DND-41 (cell line): ENCODE measurements at regions not wholly inside any gene's neighbourhood (a gene's known extent, or its start where the extent isn't known, plus 50 kb on each side); places are given as distances from the start of the nearest gene placed in this dataset.

Source experiments
- ATAC-seq: fragments of 200-7000 bp; cut with Tn5 transposase; 3 replicates; pipeline ENCODE4 v1.9.1; 2021; ENCODE audit warnings: low read depth; ENCODE audit not compliant: insufficient read depth
- DNase-seq: peaks from one replicate; pipeline ENCODE4 v3.0.0-alpha.2; 2020
- H2AFZ ChIP-seq: 2 replicates; pipeline ENCODE4 v1.6.0; 2012; ENCODE audit warnings: low read depth, low read length
- H3K27ac ChIP-seq: 2 replicates; pipeline ENCODE4 v1.5.1; 2012; ENCODE audit warnings: low read length, inconsistent platforms
- H3K27me3 ChIP-seq: fragments of 200-600 bp; sonication (generic); 2 replicates; pipeline ENCODE4 v1.6.0; 2012; ENCODE audit warnings: low read length, mild to moderate bottlenecking, inconsistent platforms; ENCODE audit not compliant: insufficient read depth, poor library complexity
- H3K36me3 ChIP-seq: 2 replicates; pipeline ENCODE4 v1.5.1; 2012; ENCODE audit warnings: low read length, inconsistent platforms; ENCODE audit not compliant: insufficient read depth
- H3K4me1 ChIP-seq: 2 replicates; pipeline ENCODE4 v1.5.1; 2012; ENCODE audit warnings: mild to moderate bottlenecking, low read length; ENCODE audit not compliant: insufficient read depth
- H3K4me2 ChIP-seq: 2 replicates; pipeline ENCODE4 v1.6.0; 2012; ENCODE audit warnings: mild to moderate bottlenecking, moderate library complexity, low read length, inconsistent platforms; ENCODE audit not compliant: insufficient read depth
- H3K4me3 ChIP-seq, 2 experiments: fragments of 200-600 bp in 1 of 2; shearing (Covaris generic) in 1 of 2; 2 replicates each; pipeline ENCODE4 v1.5.1; 2012 to 2016; ENCODE audit warnings: inconsistent platforms in 2 of 2, low read length in 2 of 2, mild to moderate bottlenecking in 2 of 2, low read depth in 1 of 2, moderate library complexity in 1 of 2
- H3K79me2 ChIP-seq: 2 replicates; pipeline ENCODE4 v1.6.0; 2012; ENCODE audit warnings: low read length, inconsistent platforms; ENCODE audit not compliant: insufficient read depth
- H3K9ac ChIP-seq: 2 replicates; pipeline ENCODE4 v1.6.0; 2012; ENCODE audit warnings: low read depth, mild to moderate bottlenecking, inconsistent platforms, low read length, moderate library complexity
- H3K9me3 ChIP-seq: 2 replicates; pipeline ENCODE4 v1.5.1; 2012; ENCODE audit warnings: low read length, moderate library complexity, mild to moderate bottlenecking, inconsistent platforms; ENCODE audit not compliant: insufficient read depth, severe bottlenecking
- H4K20me1 ChIP-seq: 2 replicates; pipeline ENCODE4 v1.6.0; 2012; ENCODE audit warnings: low read length; ENCODE audit not compliant: insufficient read depth
- CTCF ChIP-seq: IDR thresholded peaks from 2 replicates; pipeline ENCODE4 v1.5.1; 2012; ENCODE audit warnings: borderline replicate concordance, low read length, moderate library complexity, mild to moderate bottlenecking; ENCODE audit not compliant: poor library complexity, severe bottlenecking; ENCODE audit errors: extremely low read depth
- EZH2 ChIP-seq: IDR thresholded peaks from 3 replicates; pipeline ENCODE4 v1.6.1; 2012; ENCODE audit warnings: borderline replicate concordance, low read depth, mild to moderate bottlenecking, moderate library complexity, low read length, inconsistent platforms; ENCODE audit not compliant: severe bottlenecking

GRCh38 chr2:79368116-79368630 is 144.7 kb upstream of the CTNNA2 start:
- no peak for ATAC-seq
- H3K4me3 ChIP-seq, result no peak overlapping the region
- H4K20me1 ChIP-seq, result no peaks in the 10 kb centered on the region
- no peak for DNase-seq
- no peaks in the 10 kb centered on the region for H3K27me3 ChIP-seq
- H3K27ac ChIP-seq, result no peak overlapping the region
- H2AFZ ChIP-seq, result no peak overlapping the region
- no peak overlapping the region for H3K4me2 ChIP-seq
- no peaks in the 10 kb centered on the region for H3K79me2 ChIP-seq
- H3K9ac ChIP-seq, result no peak overlapping the region
- no peaks in the 10 kb centered on the region for H3K9me3 ChIP-seq
- TF ChIP-seq EZH2, result no peak
- TF ChIP-seq CTCF, result no peak
- H3K4me1 ChIP-seq, result no peaks in the 10 kb centered on the region
- no peaks in the 10 kb centered on the region for H3K36me3 ChIP-seq

- Histone ChIP-seq H3K4me3 (no peak overlapping the region), H2AFZ (no peak overlapping the region), H3K36me3 (no peaks in the 10 kb centered on the region), H3K9ac (no peak overlapping the region), H3K4me1 (no peaks in the 10 kb centered on the region), H4K20me1 (no peaks in the 10 kb centered on the region), H3K27me3 (no peaks in the 10 kb centered on the region), H3K79me2 (no peaks in the 10 kb centered on the region), H3K9me3 (no peaks in the 10 kb centered on the region), H3K4me2 (no peak overlapping the region), H3K27ac (no peak overlapping the region)
- ATAC-seq (no peak), DNase-seq (no peak)
- TF ChIP-seq CTCF (no peak), EZH2 (no peak)
These were observed 153.4 kb upstream of the CTNNA2 start for GRCh38 chr2:79359419-79359818.

DNA sequence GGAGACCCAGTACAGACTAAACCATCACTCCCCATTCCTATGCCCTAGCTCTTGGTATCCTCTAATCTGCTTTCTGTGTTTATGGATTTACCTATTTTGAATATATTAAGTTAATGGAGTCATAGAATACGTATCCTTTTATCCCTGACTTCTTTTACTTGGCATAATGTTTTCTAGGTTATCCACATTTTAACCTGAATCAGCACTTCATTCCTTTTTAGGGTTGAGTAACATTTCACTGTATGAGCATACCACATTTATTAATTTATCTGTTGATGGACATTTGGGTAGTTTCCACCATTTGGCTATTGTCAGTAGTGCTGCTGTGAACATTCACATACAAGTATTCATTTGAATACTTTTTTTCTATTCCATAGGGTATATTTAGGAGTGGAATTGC is 157.3 kb upstream of the CTNNA2 start:
- H3K27me3 ChIP-seq, result no peaks in the 10 kb centered on the region
- H3K4me2 ChIP-seq, result no peak overlapping the region
- TF ChIP-seq CTCF (no peak), EZH2 (no peak)
- H3K9me3 ChIP-seq, result no peaks in the 10 kb centered on the region
- no peak overlapping the region for H3K4me3 ChIP-seq
- H3K27ac ChIP-seq, result no peak overlapping the region
- H3K9ac ChIP-seq, result no peak overlapping the region
- H2AFZ ChIP-seq, result no peak overlapping the region
- DNase-seq (no peak), ATAC-seq (no peak)
- H3K36me3 ChIP-seq, result no peaks in the 10 kb centered on the region
- H4K20me1 ChIP-seq, result no peaks in the 10 kb centered on the region
- no peaks in the 10 kb centered on the region for H3K79me2 ChIP-seq
- H3K4me1 ChIP-seq, result no peaks in the 10 kb centered on the region

DNA sequence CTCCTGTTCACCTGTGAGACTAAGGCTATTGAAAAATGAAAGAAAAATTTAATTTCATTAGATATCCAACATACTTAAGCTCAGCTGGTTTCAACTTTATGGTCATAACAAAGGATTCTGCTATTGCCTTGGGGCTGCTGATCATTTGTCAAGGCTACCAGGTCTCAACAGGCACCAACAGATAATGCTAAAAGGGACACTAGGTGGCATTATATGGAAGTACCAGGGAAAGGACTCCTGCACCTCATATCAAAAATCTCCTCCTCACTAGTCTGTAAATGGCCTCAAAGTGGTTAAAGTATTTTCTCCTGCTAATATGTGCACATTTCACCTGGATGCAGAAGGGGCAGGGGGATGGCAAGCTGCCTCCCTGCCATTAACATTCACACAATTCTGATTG is 167.9 kb upstream of the REG3A start:
- Histone ChIP-seq H3K4me1 (no peaks in the 10 kb centered on the region), H3K4me2 (no peak overlapping the region), H3K9ac (no peak overlapping the region), H4K20me1 (no peaks in the 10 kb centered on the region), H3K9me3 (no peaks in the 10 kb centered on the region), H2AFZ (no peak overlapping the region), H3K36me3 (no peaks in the 10 kb centered on the region), H3K27me3 (no peaks in the 10 kb centered on the region), H3K27ac (no peak overlapping the region), H3K4me3 (no peak overlapping the region), H3K79me2 (no peaks in the 10 kb centered on the region)
- ATAC-seq (no peak), DNase-seq (no peak)
- TF ChIP-seq EZH2, result no peak
- TF ChIP-seq CTCF, result no peak
